SK-N-SH (cell line): ENCODE measurements at regions not wholly inside any gene's neighbourhood (a gene's known extent, or its start where the extent isn't known, plus 50 kb on each side); places are given as distances from the start of the nearest gene placed in this dataset.
"Not testable (repeated sequence)": the region's sequence is repeated elsewhere in the genome, so short reads cannot be mapped to it uniquely, and the experiment has no call there.

Experiments
- CTCF ChIA-PET: fragments of 300-600, 350-600 bp; formaldehyde crosslinking; extraction: SDS; loops from one replicate; lab custom pipeline; 2021; lab: Yijun Ruan, JAX
- POLR2A ChIA-PET: fragments of 350-600 bp; sonication (Branson Sonifier 250); formaldehyde crosslinking; extraction: SDS; loops from one replicate; lab custom pipeline; 2020; ENCODE audit warnings: antibody characterized with exemption, inconsistent platforms; lab: Yijun Ruan, JAX
- DNase-seq: peaks from one replicate; pipeline ENCODE4 v3.0.0; 2012
- H2AFZ ChIP-seq: fragments of 200-600 bp; sonication (generic); 2 replicates; pipeline ENCODE4 v1.8.1; 2016; ENCODE audit warnings: antibody characterized with exemption, mild to moderate bottlenecking, low read depth
- H3F3A ChIP-seq: fragments of 200-600 bp; sonication (generic); replicated peaks from 2 replicates; pipeline ENCODE3; 2016; ENCODE audit warnings: antibody characterized with exemption, mild to moderate bottlenecking; ENCODE audit not compliant: insufficient read depth
- H3K27ac ChIP-seq, 2 experiments: fragments of 200-500 bp in 1 of 2; fragments of 200-600 bp in 1 of 2; sonication (Bioruptor generic) in 1 of 2; sonication (generic), shearing (Covaris generic) in 1 of 2; 2 replicates each; pipeline versions ENCODE4 v1.5.1 to v1.6.1; 2014 to 2016; ENCODE audit warnings: low read depth in 2 of 2, inconsistent platforms in 1 of 2, low read length in 1 of 2, mild to moderate bottlenecking in 1 of 2, mixed read lengths in 1 of 2
- H3K27me3 ChIP-seq: fragments of 200-600 bp; sonication (generic), shearing (Covaris generic); 2 replicates; pipeline ENCODE4 v1.6.1; 2016; ENCODE audit warnings: mixed run types; ENCODE audit not compliant: insufficient read depth
- H3K36me3 ChIP-seq, 2 experiments: fragments of 200-500 bp in 1 of 2; fragments of 200-600 bp in 1 of 2; sonication (Bioruptor generic) in 1 of 2; sonication (generic) in 1 of 2; replicated peaks in 1 of 2; 2 replicates each; pipeline versions ENCODE3 to v1.5.1; 2014 to 2016; ENCODE audit warnings: low read length in 1 of 2, mild to moderate bottlenecking in 1 of 2; ENCODE audit not compliant: insufficient read depth in 2 of 2, control insufficient read depth in 1 of 2
- H3K4me1 ChIP-seq, 2 experiments: fragments of 200-500 bp in 1 of 2; fragments of 200-600 bp in 1 of 2; sonication (Bioruptor generic) in 1 of 2; sonication (generic), shearing (Covaris generic) in 1 of 2; 2 replicates each; pipeline versions ENCODE4 v1.5.1 to v1.6.1; 2014 to 2016; ENCODE audit warnings: low read depth in 1 of 2, low read length in 1 of 2, mixed run types in 1 of 2; ENCODE audit not compliant: insufficient read depth in 2 of 2, control insufficient read depth in 1 of 2
- H3K4me2 ChIP-seq: fragments of 200-600 bp; sonication (generic), shearing (Covaris generic); 2 replicates; pipeline ENCODE4 v1.6.1; 2017; ENCODE audit warnings: mixed run types
- H3K4me3 ChIP-seq, 2 experiments: fragments of 200-500 bp in 1 of 2; fragments of 200-600 bp in 1 of 2; sonication (Bioruptor generic) in 1 of 2; sonication (generic), shearing (Covaris generic) in 1 of 2; 2 replicates each; pipeline versions ENCODE4 v1.5.1 to v1.8.1; 2014 to 2016; ENCODE audit warnings: low read depth in 2 of 2, inconsistent platforms in 1 of 2, low read length in 1 of 2, mild to moderate bottlenecking in 1 of 2, mixed read lengths in 1 of 2, moderate library complexity in 1 of 2
- H3K79me2 ChIP-seq: fragments of 200-600 bp; sonication (generic); 2 replicates; pipeline ENCODE4 v1.8.1; 2017; ENCODE audit warnings: mild to moderate bottlenecking; ENCODE audit not compliant: insufficient read depth
- H3K9ac ChIP-seq: fragments of 200-600 bp; sonication (generic); 2 replicates; pipeline ENCODE4 v1.6.1; 2017; ENCODE audit warnings: mixed run types
- H3K9me2 ChIP-seq: fragments of 200-600 bp; sonication (generic); 2 replicates; pipeline ENCODE4 v1.6.1; 2017; ENCODE audit warnings: mixed run types
- H3K9me3 ChIP-seq: fragments of 200-600 bp; sonication (generic); 2 replicates; pipeline ENCODE4 v1.6.1; 2017; ENCODE audit warnings: mixed run types, mild to moderate bottlenecking, moderate library complexity
- H4K20me1 ChIP-seq: fragments of 200-600 bp; sonication (generic); 2 replicates; pipeline ENCODE4 v1.6.1; 2017; ENCODE audit warnings: mild to moderate bottlenecking, mixed run types; ENCODE audit not compliant: insufficient read depth
- WGBS: methylation state at CpG from one replicate; pipeline ENCODE4 v1.1.6; 2017; ENCODE audit warnings: low lambda C conversion rate; 5-methylcytosine and 5-hydroxymethylcytosine counted together

- H3K9ac ChIP-seq, H4K20me1 ChIP-seq, H3K79me2 ChIP-seq, H3K9me3 ChIP-seq, H3K36me3 ChIP-seq, H2AFZ ChIP-seq, H3K4me3 ChIP-seq, POLR2A ChIA-PET, CTCF ChIA-PET, H3K4me2 ChIP-seq, H3K27ac ChIP-seq, H3F3A ChIP-seq, H3K9me2 ChIP-seq, DNase-seq, H3K27me3 ChIP-seq, H3K4me1 ChIP-seq: not testable (repeated sequence)
- WGBS = 86% methylated on average over 27 of the region's 34 CpGs
These were observed 315.0 kb downstream of the OR4F29 start for GRCh38 chr1:136344-136932.

- H3K79me2 ChIP-seq, H3K9me3 ChIP-seq, H3K9me2 ChIP-seq, CTCF ChIA-PET, H3K9ac ChIP-seq, H3K27me3 ChIP-seq, H3K4me3 ChIP-seq, H4K20me1 ChIP-seq, H3K4me1 ChIP-seq, H3K27ac ChIP-seq, H3F3A ChIP-seq, POLR2A ChIA-PET, H3K36me3 ChIP-seq, H2AFZ ChIP-seq, DNase-seq, H3K4me2 ChIP-seq: not testable (repeated sequence)
- 89% methylated on average over 17 of the region's 21 CpGs for WGBS
These were observed 316.5 kb downstream of the OR4F29 start for GRCh38 chr1:134936-135335.

- H3K79me2 ChIP-seq, H4K20me1 ChIP-seq, H3K4me1 ChIP-seq, H3K4me3 ChIP-seq, CTCF ChIA-PET, H3F3A ChIP-seq, H3K36me3 ChIP-seq, H3K9ac ChIP-seq, POLR2A ChIA-PET, H3K9me2 ChIP-seq, H3K4me2 ChIP-seq, H3K27me3 ChIP-seq, H2AFZ ChIP-seq, DNase-seq, H3K27ac ChIP-seq, H3K9me3 ChIP-seq: not testable (repeated sequence)
These were observed 333.0 kb downstream of the OR4F29 start for GRCh38 chr1:118440-118839.

GRCh38 chr1:115534-115933 lies 335.9 kb downstream of the OR4F29 start:
- H3F3A ChIP-seq, CTCF ChIA-PET, POLR2A ChIA-PET, H3K79me2 ChIP-seq, H3K9ac ChIP-seq, H2AFZ ChIP-seq, H3K9me2 ChIP-seq, H3K36me3 ChIP-seq, DNase-seq, H3K4me3 ChIP-seq, H3K9me3 ChIP-seq, H3K4me1 ChIP-seq, H3K27ac ChIP-seq, H3K27me3 ChIP-seq, H3K4me2 ChIP-seq, H4K20me1 ChIP-seq: not testable (repeated sequence)
- WGBS = 46% methylated on average over 2 of the region's 2 CpGs

- H2AFZ ChIP-seq, CTCF ChIA-PET, H3K9me3 ChIP-seq, H3K4me1 ChIP-seq, H3K9ac ChIP-seq, H3F3A ChIP-seq, H4K20me1 ChIP-seq, H3K79me2 ChIP-seq, H3K9me2 ChIP-seq, DNase-seq, H3K36me3 ChIP-seq, H3K27me3 ChIP-seq, H3K4me3 ChIP-seq, H3K27ac ChIP-seq, POLR2A ChIA-PET, H3K4me2 ChIP-seq: not testable (repeated sequence)
- 0% methylated on average over 1 of the region's 3 CpGs for WGBS
These were observed 346.7 kb downstream of the OR4F29 start for GRCh38 chr1:104776-105175.

- POLR2A ChIA-PET, CTCF ChIA-PET: not testable (repeated sequence)
These were observed 352.0 kb downstream of the OR4F29 start for GRCh38 chr1:99481-99880.

GRCh38 chr1:98811-99210 lies 352.7 kb downstream of the OR4F29 start:
- WGBS = 10% methylated on average over 1 of the region's 1 CpG
- H3K9ac ChIP-seq, DNase-seq, H3F3A ChIP-seq, H3K4me2 ChIP-seq, H3K4me3 ChIP-seq, H3K9me2 ChIP-seq, H4K20me1 ChIP-seq, H3K9me3 ChIP-seq, CTCF ChIA-PET, H3K27ac ChIP-seq, POLR2A ChIA-PET, H2AFZ ChIP-seq, H3K4me1 ChIP-seq, H3K36me3 ChIP-seq, H3K79me2 ChIP-seq, H3K27me3 ChIP-seq: not testable (repeated sequence)

More at GRCh38 chr1:99481-99880, 352.0 kb downstream of the OR4F29 start:
- H2AFZ ChIP-seq, H3K27ac ChIP-seq, H3K4me1 ChIP-seq, DNase-seq, H3F3A ChIP-seq, H3K9ac ChIP-seq, H3K4me2 ChIP-seq, H4K20me1 ChIP-seq, H3K9me2 ChIP-seq, H3K79me2 ChIP-seq, H3K27me3 ChIP-seq, H3K9me3 ChIP-seq, H3K4me3 ChIP-seq, H3K36me3 ChIP-seq: not testable (repeated sequence)
- 6% methylated on average over 2 of the region's 3 CpGs for WGBS
